ENCODE measurements at regions not wholly inside any gene's neighbourhood (a gene's known extent, or its start where the extent isn't known, plus 50 kb on each side); places are given as distances from the start of the nearest gene placed in this dataset.
"Not testable (repeated sequence)": the region's sequence is repeated elsewhere in the genome, so short reads cannot be mapped to it uniquely, and the experiment has no call there.

DNA sequence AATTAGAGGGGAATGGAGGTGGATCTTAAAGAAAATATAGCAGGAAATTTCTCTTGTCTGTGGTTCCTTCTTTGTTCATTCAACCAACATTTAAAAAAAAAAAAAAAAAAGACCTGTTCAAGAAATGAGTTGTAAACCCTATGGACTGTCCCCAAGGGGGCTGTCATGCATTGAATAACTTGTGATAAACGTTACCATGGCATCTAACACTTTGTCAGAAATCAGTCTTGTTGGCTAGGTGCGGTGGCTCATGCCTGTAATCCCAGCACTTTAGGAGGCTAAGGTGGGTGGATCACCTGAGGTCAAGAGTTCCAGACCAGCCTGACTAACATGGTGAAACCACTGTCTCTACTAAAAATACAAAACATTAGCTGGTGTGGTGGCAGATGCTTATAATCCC lies 381.7 kb downstream of the BCKDHB start:
- Histone ChIP-seq H3K9me3 (no peaks in the 10 kb centered on the region), H3K36me3 (no peaks in the 10 kb centered on the region), H3K4me3 (no peak overlapping the region), H3K27me3 (no peaks in the 10 kb centered on the region), H3K27ac (replicated peaks in 1 of 4) (no peak overlapping the region), H3K4me1 (no peaks in the 10 kb centered on the region)
- TF ChIP-seq POLR2A (IDR thresholded peaks at IDR 0.05; ENCODE audit: low read depth) (no peak), POLR2AphosphoS5 (IDR thresholded peaks at IDR 0.05) (no peak)
- no peak for DNase-seq (ENCODE audit: extremely low spot score)
- intact Hi-C loops (cut with DNase I), result no loop called here
- WGBS, result 82% methylated on average over 2 of the region's 2 CpGs

DNA sequence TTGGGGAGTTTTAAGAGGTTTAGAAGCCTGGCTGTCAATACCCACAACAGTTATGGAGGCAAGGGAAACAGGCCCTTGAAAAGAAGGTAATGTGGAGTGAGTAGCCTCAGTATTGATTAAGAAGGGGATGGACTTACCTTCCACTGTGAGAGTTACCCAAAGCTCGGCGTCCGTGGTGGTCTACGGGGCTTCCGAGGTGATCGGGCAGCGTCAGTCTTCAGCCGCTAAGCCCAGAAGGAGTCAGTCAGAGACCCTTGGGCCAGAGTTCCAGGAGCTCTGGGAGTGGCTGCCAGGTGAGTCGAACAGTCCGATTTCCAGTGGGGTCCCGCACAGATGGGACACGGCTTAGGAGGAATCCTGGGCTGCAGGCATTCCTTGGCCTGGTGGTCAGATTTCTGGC lies 379.0 kb downstream of the BCKDHB start:
- WGBS, result 94% methylated on average over 8 of the region's 12 CpGs
- H3K4me3 ChIP-seq; DNase-seq (ENCODE audit: extremely low spot score); H3K36me3 ChIP-seq; H3K27ac ChIP-seq (replicated peaks in 1 of 4); H3K4me1 ChIP-seq; intact Hi-C loops (cut with DNase I); H3K9me3 ChIP-seq; H3K27me3 ChIP-seq: not testable (repeated sequence)

DNA sequence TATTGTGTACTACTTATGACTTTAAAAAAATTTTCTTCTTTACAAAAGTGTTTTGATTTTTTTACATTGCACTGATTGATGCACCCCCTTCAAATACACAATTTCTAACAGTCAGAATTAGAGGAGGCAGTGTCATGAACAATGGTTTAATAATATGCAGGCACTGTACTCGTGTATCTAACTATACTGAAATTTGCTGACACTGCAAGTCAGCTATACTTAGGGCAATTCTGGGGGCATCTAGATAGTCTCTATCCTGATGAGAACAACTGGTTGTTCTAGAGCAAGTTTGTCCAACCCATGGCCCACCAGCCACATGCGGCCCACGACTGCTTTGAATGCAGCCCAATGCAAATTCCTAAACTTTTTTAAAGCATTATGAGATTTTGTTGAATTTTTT lies 375.6 kb downstream of the BCKDHB start:
- intact Hi-C loops (cut with DNase I), result no loop called here
- 94% methylated on average over 3 of the region's 3 CpGs for WGBS
- Histone ChIP-seq H3K4me3 (no peak overlapping the region), H3K36me3 (no peaks in the 10 kb centered on the region), H3K4me1 (peaks cover 0 to 7% (median 3%) of the 10 kb centered on the region in 4 donors), H3K27ac (replicated peaks in 1 of 4) (no peak overlapping the region), H3K9me3 (no peaks in the 10 kb centered on the region), H3K27me3 (no peaks in the 10 kb centered on the region)
- DNase-seq (ENCODE audit: extremely low spot score), result no peak
- TF ChIP-seq POLR2A (IDR thresholded peaks at IDR 0.05; ENCODE audit: low read depth) (no peak), EP300 (IDR thresholded peaks at IDR 0.05) (no peak), POLR2AphosphoS5 (IDR thresholded peaks at IDR 0.05) (no peak)
- TF ChIP-seq, protein P1, sequence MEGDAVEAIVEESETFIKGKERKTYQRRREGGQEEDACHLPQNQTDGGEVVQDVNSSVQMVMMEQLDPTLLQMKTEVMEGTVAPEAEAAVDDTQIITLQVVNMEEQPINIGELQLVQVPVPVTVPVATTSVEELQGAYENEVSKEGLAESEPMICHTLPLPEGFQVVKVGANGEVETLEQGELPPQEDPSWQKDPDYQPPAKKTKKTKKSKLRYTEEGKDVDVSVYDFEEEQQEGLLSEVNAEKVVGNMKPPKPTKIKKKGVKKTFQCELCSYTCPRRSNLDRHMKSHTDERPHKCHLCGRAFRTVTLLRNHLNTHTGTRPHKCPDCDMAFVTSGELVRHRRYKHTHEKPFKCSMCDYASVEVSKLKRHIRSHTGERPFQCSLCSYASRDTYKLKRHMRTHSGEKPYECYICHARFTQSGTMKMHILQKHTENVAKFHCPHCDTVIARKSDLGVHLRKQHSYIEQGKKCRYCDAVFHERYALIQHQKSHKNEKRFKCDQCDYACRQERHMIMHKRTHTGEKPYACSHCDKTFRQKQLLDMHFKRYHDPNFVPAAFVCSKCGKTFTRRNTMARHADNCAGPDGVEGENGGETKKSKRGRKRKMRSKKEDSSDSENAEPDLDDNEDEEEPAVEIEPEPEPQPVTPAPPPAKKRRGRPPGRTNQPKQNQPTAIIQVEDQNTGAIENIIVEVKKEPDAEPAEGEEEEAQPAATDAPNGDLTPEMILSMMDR (IDR thresholded peaks at IDR 0.05), result no peak

DNA sequence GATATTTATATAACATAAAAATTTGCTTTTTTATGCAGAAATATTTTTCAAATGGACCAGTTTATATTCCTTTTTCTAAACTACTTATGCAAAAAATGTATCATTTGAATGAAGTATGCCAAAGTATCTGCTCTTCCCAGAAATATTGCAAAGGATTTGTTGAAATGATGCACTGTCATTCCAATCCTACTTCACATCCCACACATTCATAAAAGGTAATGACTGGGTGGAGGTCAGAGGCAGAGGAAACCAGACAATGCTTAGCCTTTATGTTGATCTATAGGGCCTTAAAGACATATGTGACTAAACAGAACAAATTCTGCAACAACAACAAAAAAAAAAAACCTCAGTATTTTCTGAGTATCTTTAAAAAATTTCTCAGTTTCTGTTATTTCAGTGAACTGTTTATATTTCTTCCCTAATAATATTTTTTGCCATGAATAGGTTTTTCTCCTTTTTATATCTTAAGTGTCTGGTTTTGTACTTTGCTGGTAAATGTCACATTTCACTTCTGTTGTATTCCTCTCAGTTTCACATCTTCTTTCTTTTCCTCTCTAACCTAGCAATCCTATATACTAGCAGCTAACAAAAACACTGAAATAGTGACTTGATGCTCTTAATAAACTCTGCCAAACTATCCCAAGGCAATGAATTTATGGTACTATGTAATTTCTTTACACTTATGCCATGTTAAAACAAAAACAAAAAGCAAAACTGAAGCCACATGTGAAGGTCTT lies 374.1 kb downstream of the BCKDHB start:
- TF ChIP-seq POLR2A (IDR thresholded peaks at IDR 0.05; ENCODE audit: low read depth) (no peak), POLR2AphosphoS5 (IDR thresholded peaks at IDR 0.05) (no peak), EP300 (IDR thresholded peaks at IDR 0.05) (no peak)
- TF ChIP-seq, protein P1 (IDR thresholded peaks at IDR 0.05), result no peak
- Histone ChIP-seq H3K27ac (replicated peaks in 1 of 4) (no peak overlapping the region), H3K36me3 (no peaks in the 10 kb centered on the region), H3K27me3 (no peaks in the 10 kb centered on the region), H3K9me3 (no peaks in the 10 kb centered on the region), H3K4me1 (peaks cover 0 to 7% (median 3%) of the 10 kb centered on the region in 4 donors), H3K4me3 (no peak overlapping the region)
- no peak for DNase-seq (ENCODE audit: extremely low spot score)
- intact Hi-C loops (cut with DNase I), result no loop called here

DNA sequence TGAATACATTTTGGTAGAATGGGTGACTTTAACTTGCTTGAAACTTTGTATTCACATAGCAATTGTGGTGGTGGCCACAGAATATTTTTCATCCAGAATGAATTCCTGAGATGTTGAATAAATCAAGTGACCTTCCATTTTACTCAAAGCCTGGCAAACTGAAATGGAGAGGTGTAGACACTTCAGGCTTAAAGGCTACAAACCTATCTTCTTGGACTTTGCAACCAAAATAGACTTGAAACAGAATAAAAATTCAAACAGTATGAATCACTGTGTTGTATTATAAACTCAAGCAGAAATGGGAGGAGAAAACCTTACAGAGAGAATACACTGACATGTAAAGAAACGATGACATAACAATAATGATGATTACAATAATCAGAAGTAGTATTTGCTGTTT lies 371.6 kb downstream of the BCKDHB start:
- TF ChIP-seq EP300 (IDR thresholded peaks at IDR 0.05), result no peak
- no peak for TF ChIP-seq POLR2A (IDR thresholded peaks at IDR 0.05; ENCODE audit: low read depth)
- TF ChIP-seq POLR2AphosphoS5 (IDR thresholded peaks at IDR 0.05), result no peak
- TF ChIP-seq, protein P1 (IDR thresholded peaks at IDR 0.05), result no peak
- H3K27me3 ChIP-seq, result no peaks in the 10 kb centered on the region
- H3K4me3 ChIP-seq, result no peak overlapping the region
- no peak overlapping the region for H3K27ac ChIP-seq (replicated peaks in 1 of 4)
- no peaks in the 10 kb centered on the region for H3K36me3 ChIP-seq
- no peaks in the 10 kb centered on the region for H3K9me3 ChIP-seq
- H3K4me1 ChIP-seq, result peaks cover 0 to 7% (median 3%) of the 10 kb centered on the region in 4 donors
- DNase-seq (ENCODE audit: extremely low spot score), result no peak
- 95% methylated on average over 1 of the region's 1 CpG for WGBS
- intact Hi-C loops (cut with DNase I), result no loop called here

DNA sequence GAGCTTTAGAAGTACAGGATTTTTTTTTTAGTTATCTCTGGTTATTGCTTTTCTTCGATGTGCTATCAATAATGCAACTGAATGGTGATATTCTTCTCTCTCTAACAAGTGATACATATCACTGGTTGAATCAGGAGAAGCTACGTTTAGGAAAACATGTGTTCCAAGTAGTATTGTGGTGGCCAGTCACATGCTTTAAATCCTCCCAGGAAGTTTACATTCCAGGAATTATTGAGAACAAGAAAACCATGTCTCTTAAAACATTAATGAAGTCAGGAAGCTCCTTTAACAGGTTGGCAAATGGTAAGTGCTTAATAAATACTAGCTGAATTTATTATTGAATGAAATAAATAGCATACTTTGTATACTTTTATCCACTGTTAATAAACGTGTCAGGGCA lies 371.1 kb downstream of the BCKDHB start:
- H3K27ac ChIP-seq (replicated peaks in 1 of 4), result no peak overlapping the region
- no peaks in the 10 kb centered on the region for H3K9me3 ChIP-seq
- H3K27me3 ChIP-seq, result no peaks in the 10 kb centered on the region
- H3K36me3 ChIP-seq, result no peaks in the 10 kb centered on the region
- 55% methylated on average over 3 of the region's 3 CpGs for WGBS
- DNase-seq (ENCODE audit: extremely low spot score), result no peak
- H3K4me1 ChIP-seq, result peaks cover 0 to 7% (median 3%) of the 10 kb centered on the region in 4 donors
- intact Hi-C loops (cut with DNase I), result no loop called here
- H3K4me3 ChIP-seq, result no peak overlapping the region
- TF ChIP-seq EP300 (IDR thresholded peaks at IDR 0.05) (no peak), POLR2A (IDR thresholded peaks at IDR 0.05; ENCODE audit: low read depth) (no peak), POLR2AphosphoS5 (IDR thresholded peaks at IDR 0.05) (no peak)
- TF ChIP-seq, protein P1 (IDR thresholded peaks at IDR 0.05), result no peak

All from esophagus muscularis mucosa (tissue), 4 donors.